Chondrocyte (in vitro differentiated cells): ENCODE measurements at regions not wholly inside any gene's neighbourhood (a gene's known extent, or its start where the extent isn't known, plus 50 kb on each side); places are given as distances from the start of the nearest gene placed in this dataset.

Experiments
- DNase-seq: peaks from one replicate; pipeline ENCODE4 v3.0.0; 2021; ENCODE audit warnings: mixed read lengths, low spot score
- H3K27ac Mint-ChIP-seq: one replicate; pipeline ENCODE4 v1.8.0; 2021; ENCODE audit warnings: mild to moderate bottlenecking, moderate library complexity, mixed read lengths; ENCODE audit not compliant: unreplicated experiment
- H3K27me3 Mint-ChIP-seq: 2 replicates; pipeline ENCODE4 v1.8.0; 2021; ENCODE audit warnings: low read depth, mixed read lengths
- H3K36me3 Mint-ChIP-seq: 2 replicates; pipeline ENCODE4 v1.8.0; 2021; ENCODE audit warnings: low read depth, mixed read lengths
- H3K4me1 Mint-ChIP-seq: 2 replicates; pipeline ENCODE4 v1.8.0; 2021; ENCODE audit warnings: low read depth, mild to moderate bottlenecking, mixed read lengths
- H3K4me3 Mint-ChIP-seq: one replicate; pipeline ENCODE4 v1.8.0; 2021; ENCODE audit warnings: mild to moderate bottlenecking, moderate library complexity, mixed read lengths; ENCODE audit not compliant: unreplicated experiment
- H3K9me3 Mint-ChIP-seq: 2 replicates; pipeline ENCODE4 v1.8.0; 2021; ENCODE audit warnings: low read depth, mixed read lengths
- CTCF ChIP-seq: fragments of 200-600 bp; sonication (generic); IDR thresholded peaks from 2 replicates; pipeline ENCODE4 v1.5.0; 2021; ENCODE audit warnings: antibody characterized with exemption, mild to moderate bottlenecking, moderate library complexity

DNA sequence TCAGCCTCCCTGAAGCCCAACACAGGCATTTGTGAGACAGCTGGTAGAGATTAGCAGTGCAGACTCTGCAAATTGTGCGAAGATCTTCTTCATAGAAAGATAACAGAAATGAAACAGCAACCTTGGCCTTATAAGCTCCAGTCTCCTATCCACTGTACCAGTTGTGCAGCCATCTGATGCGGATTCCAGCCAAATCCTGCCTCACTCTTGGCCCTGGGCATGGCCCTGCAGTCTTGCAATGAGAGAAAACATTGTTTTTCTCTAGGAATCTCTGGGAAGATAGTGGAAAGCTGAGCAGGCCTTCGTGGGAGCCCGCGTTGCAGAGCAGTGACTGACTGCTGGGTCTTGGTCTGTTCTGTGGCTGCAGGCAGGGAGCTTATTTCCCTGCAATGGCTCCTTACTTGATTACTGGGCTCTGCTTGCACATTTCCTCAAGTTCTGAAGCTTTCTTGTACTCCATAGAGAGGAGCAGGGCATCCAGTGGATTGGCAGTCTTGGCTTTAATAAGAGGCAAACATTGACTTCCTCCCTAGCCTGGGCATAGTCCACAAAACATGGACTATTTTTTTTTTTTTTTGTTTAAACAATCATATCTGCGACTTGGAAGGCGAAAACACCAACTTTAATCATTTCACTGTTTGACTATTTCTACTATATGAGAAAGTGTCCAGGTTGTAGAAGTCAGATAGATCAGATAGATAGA is 193.0 kb downstream of the ACTR3 start:
- DNase-seq, result no peak
- no peak overlapping the region for H3K4me3 Mint-ChIP-seq
- no peak overlapping the region for H3K27ac Mint-ChIP-seq
- peaks cover 3% of the 10 kb centered on the region for H3K27me3 Mint-ChIP-seq
- H3K4me1 Mint-ChIP-seq, result no peaks in the 10 kb centered on the region
- no peaks in the 10 kb centered on the region for H3K36me3 Mint-ChIP-seq
- peaks cover 11% of the 10 kb centered on the region for H3K9me3 Mint-ChIP-seq
- TF ChIP-seq CTCF, result no peak

DNA sequence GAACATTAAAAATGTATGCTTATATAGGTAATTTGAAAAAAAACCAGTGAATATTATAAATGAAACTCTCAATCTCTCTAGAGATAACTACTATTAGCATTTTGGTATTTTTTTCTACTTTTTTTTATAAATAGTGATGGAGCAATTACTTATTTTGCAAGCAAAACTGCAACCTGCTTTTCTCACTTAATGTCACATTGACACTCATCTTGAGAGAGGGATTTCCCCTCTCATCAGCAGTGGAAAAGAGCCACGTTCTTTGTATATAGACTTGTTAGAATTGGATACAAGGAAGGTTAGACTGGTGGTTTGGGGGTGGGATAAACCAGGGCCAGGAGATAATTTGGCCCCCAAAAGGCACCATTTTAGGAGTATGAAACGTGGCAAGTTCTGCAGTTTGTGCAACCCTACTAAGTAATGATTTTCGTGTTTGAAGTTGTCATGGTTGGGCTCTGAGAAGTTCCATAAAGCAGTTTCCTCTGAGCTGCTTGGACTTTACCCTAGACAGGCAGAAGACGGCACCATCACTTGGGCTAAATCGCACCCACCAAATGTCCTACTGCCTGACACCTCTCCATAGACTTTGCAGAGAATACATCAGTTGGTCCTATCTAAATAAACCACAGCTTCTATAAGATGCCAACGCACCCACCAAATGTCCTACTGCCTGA is 194.0 kb downstream of the ACTR3 start:
- H3K27me3 Mint-ChIP-seq, result no peaks in the 10 kb centered on the region

DNA sequence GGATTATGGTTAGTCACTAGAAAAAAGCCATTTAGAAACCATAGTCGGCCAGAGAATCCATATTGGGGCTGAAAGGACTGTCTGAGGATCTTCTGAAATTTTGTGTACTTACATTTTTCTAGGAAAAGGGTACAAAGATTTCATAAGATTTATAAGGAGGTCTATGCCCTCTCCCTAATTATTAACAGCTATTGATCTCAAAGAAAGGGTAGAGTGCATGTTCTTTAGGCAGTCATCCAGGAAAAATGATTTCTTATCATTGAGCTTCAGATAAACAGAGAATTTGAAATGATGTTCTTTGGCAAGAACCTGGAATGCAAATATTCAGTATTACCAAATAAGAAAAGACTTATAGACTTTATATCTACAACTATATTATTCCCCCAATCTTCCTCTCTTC is 195.3 kb downstream of the ACTR3 start:
- TF ChIP-seq CTCF, result no peak
- Mint-ChIP-seq H3K4me3 (no peak overlapping the region), H3K27me3 (no peaks in the 10 kb centered on the region), H3K27ac (no peak overlapping the region), H3K9me3 (peaks cover 11% of the 10 kb centered on the region), H3K36me3 (no peaks in the 10 kb centered on the region), H3K4me1 (no peaks in the 10 kb centered on the region)
- no peak for DNase-seq

More for the DNA sequence above, 194.0 kb downstream of the ACTR3 start:
- no peak for TF ChIP-seq CTCF
- no peak for DNase-seq
- no peaks in the 10 kb centered on the region for H3K36me3 Mint-ChIP-seq
- no peaks in the 10 kb centered on the region for H3K4me1 Mint-ChIP-seq
- no peak overlapping the region for H3K27ac Mint-ChIP-seq
- H3K4me3 Mint-ChIP-seq, result no peak overlapping the region
- H3K9me3 Mint-ChIP-seq, result peaks cover 11% of the 10 kb centered on the region

- Mint-ChIP-seq H3K9me3 (peaks cover 8% of the 10 kb centered on the region), H3K4me1 (no peaks in the 10 kb centered on the region), H3K36me3 (no peaks in the 10 kb centered on the region), H3K27ac (no peak overlapping the region), H3K27me3 (no peaks in the 10 kb centered on the region), H3K4me3 (no peak overlapping the region)
- no peak for DNase-seq
- no peak for TF ChIP-seq CTCF
Observed at GRCh38 chr2:114085992-114086391, 196.1 kb downstream of the ACTR3 start.

DNA sequence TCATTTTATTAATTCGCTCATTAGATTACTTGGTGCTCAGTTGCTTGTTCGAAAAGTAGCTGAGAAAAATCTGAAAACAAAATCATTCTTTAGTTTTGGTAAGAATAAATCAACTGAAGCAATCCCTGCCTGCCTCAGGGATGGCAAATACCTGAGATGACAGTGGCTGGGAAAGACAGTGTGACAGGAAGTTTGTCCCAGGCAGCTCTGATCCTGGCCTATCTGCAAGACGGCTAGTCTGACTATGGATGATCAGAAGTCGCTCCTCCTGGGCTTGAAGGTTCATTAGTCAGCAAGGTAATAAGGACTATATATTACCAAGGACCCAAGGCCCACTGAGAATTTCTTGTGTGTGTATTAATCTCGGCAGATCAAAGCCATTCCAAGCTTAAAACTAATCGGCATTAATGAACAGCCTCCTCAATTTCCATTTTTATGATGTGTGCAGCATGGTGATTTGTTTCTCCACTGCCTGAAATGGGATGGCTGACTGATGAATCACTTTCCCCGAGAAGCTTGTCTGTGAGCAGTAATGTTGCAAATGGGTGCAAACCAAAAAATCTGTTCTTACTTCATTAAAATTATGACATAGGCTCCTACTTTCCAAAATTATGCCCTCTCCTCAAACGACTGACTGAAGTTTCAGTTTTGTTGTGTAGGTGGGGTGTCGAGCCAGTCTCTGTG is 199.9 kb downstream of the ACTR3 start:
- no peak for TF ChIP-seq CTCF
- Mint-ChIP-seq H3K4me3 (no peak overlapping the region), H3K27me3 (no peaks in the 10 kb centered on the region), H3K9me3 (peaks cover 3% of the 10 kb centered on the region), H3K36me3 (no peaks in the 10 kb centered on the region), H3K4me1 (no peaks in the 10 kb centered on the region), H3K27ac (no peak overlapping the region)
- DNase-seq, result no peak
